GM23338 (cell line): ENCODE measurements at regions not wholly inside any gene's neighbourhood (a gene's known extent, or its start where the extent isn't known, plus 50 kb on each side); places are given as distances from the start of the nearest gene placed in this dataset.

Experiments
- ATAC-seq: fragments of 200-7000 bp; cut with Tn5 transposase; 3 replicates; pipeline ENCODE4 v1.9.1; 2020
- DNase-seq: peaks from one replicate; pipeline ENCODE4 v3.0.0-alpha.2; 2015; ENCODE audit warnings: low spot score
- H2AFZ ChIP-seq: fragments of 200-600 bp; sonication (generic); 2 replicates; pipeline ENCODE4 v1.8.0; 2016; ENCODE audit warnings: antibody characterized with exemption, mild to moderate bottlenecking, moderate library complexity
- H3F3A ChIP-seq: fragments of 200-600 bp; sonication (generic); replicated peaks from 2 replicates; pipeline ENCODE4 v1.8.0; 2017; ENCODE audit warnings: antibody characterized with exemption, mixed run types, low read depth
- H3K27ac ChIP-seq: fragments of 200-600 bp; sonication (generic); 2 replicates; pipeline ENCODE4 v1.6.1; 2016; ENCODE audit warnings: low read depth
- H3K27me3 ChIP-seq: fragments of 200-600 bp; sonication (generic); 2 replicates; pipeline ENCODE4 v1.8.0; 2016; ENCODE audit warnings: mild to moderate bottlenecking, mixed run types, moderate library complexity; ENCODE audit not compliant: insufficient read depth
- H3K36me3 ChIP-seq: fragments of 200-600 bp; sonication (generic); 2 replicates; pipeline ENCODE4 v1.8.0; 2016; ENCODE audit warnings: mild to moderate bottlenecking; ENCODE audit not compliant: insufficient read depth
- H3K4me1 ChIP-seq: fragments of 200-600 bp; sonication (generic); 2 replicates; pipeline ENCODE4 v1.8.0; 2016; ENCODE audit warnings: mild to moderate bottlenecking, moderate library complexity; ENCODE audit not compliant: insufficient read depth
- H3K4me2 ChIP-seq: fragments of 200-600 bp; sonication (generic); 2 replicates; pipeline ENCODE4 v1.7.1; 2017; ENCODE audit warnings: mixed run types
- H3K4me3 ChIP-seq: fragments of 200-600 bp; sonication (generic); 2 replicates; pipeline ENCODE4 v1.6.1; 2016; ENCODE audit warnings: mixed run types
- H3K79me2 ChIP-seq: fragments of 200-600 bp; sonication (generic); replicated peaks from 2 replicates; pipeline ENCODE4 v1.8.0; 2017; ENCODE audit warnings: mild to moderate bottlenecking; ENCODE audit not compliant: insufficient read depth
- H3K9me2 ChIP-seq: fragments of 200-600 bp; sonication (generic); 2 replicates; pipeline ENCODE4 v1.8.0; 2017; ENCODE audit not compliant: insufficient read depth
- H4K20me1 ChIP-seq: fragments of 200-600 bp; sonication (generic); replicated peaks from 2 replicates; pipeline ENCODE4 v1.8.0; 2017; ENCODE audit warnings: mild to moderate bottlenecking; ENCODE audit not compliant: insufficient read depth
- H3K27ac Mint-ChIP-seq: 2 replicates; pipeline ENCODE4 v1.8.0; 2020; ENCODE audit warnings: inconsistent platforms, mild to moderate bottlenecking, moderate library complexity, mixed read lengths
- H3K27me3 Mint-ChIP-seq: 3 replicates; pipeline ENCODE4 v1.8.0; 2022; ENCODE audit warnings: low read depth, mild to moderate bottlenecking, moderate library complexity, mixed read lengths, inconsistent platforms; ENCODE audit not compliant: insufficient read depth, poor library complexity
- H3K36me3 Mint-ChIP-seq: 3 replicates; pipeline ENCODE4 v1.8.0; 2021; ENCODE audit warnings: low read depth, mild to moderate bottlenecking, inconsistent platforms, moderate library complexity, mixed read lengths
- H3K4me1 Mint-ChIP-seq: 3 replicates; pipeline ENCODE4 v1.8.0; 2020; ENCODE audit warnings: mild to moderate bottlenecking, inconsistent platforms, mixed read lengths
- H3K4me3 Mint-ChIP-seq: 3 replicates; pipeline ENCODE4 v1.8.0; 2021; ENCODE audit warnings: moderate library complexity, mild to moderate bottlenecking, inconsistent platforms, mixed read lengths
- H3K9me3 Mint-ChIP-seq: 3 replicates; pipeline ENCODE4 v1.8.0; 2020; ENCODE audit warnings: moderate library complexity, mild to moderate bottlenecking, inconsistent platforms, mixed read lengths
- CTCF ChIP-seq, 2 experiments: fragments of 200-600 bp in 1 of 2; sonication (generic) in 1 of 2; conservative IDR thresholded peaks; 2 replicates each; pipeline versions ENCODE4 v1.5.1 to v1.6.1; 2016 to 2017; ENCODE audit warnings: antibody characterized with exemption in 2 of 2, low read depth in 2 of 2, mild to moderate bottlenecking in 2 of 2, moderate library complexity in 1 of 2
- EZH2 ChIP-seq: fragments of 200-600 bp; sonication (generic); IDR thresholded peaks from one replicate; pipeline ENCODE4 v1.8.0; 2017; ENCODE audit warnings: antibody characterized with exemption, mild to moderate bottlenecking, low read depth; ENCODE audit not compliant: unreplicated experiment
- REST ChIP-seq: IDR thresholded peaks from one replicate; pipeline ENCODE4 v1.6.1; 2018; ENCODE audit warnings: antibody characterized with exemption; ENCODE audit not compliant: unreplicated experiment
- STAT1 ChIP-seq: IDR thresholded peaks from one replicate; pipeline ENCODE4 v1.6.1; 2016; ENCODE audit warnings: antibody characterized with exemption; ENCODE audit not compliant: unreplicated experiment

- no peak overlapping the region for H3K4me3 Mint-ChIP-seq
- no peak for ATAC-seq
- H3K79me2 ChIP-seq = no peaks in the 10 kb centered on the region
Observed at GRCh38 chr6:76982476-76983199, 480.7 kb downstream of the HTR1B start.

More at GRCh38 chr6:76982476-76983199, 480.7 kb downstream of the HTR1B start:
- H3F3A ChIP-seq = no peaks in the 10 kb centered on the region
- no peaks in the 10 kb centered on the region for H3K36me3 ChIP-seq
- no peak overlapping the region for H3K27ac ChIP-seq
- H3K4me1 Mint-ChIP-seq = no peaks in the 10 kb centered on the region
- peaks cover 2% of the 10 kb centered on the region for H3K27me3 Mint-ChIP-seq
- no peak overlapping the region for H3K27ac Mint-ChIP-seq
- H3K9me2 ChIP-seq = no peaks in the 10 kb centered on the region
- DNase-seq = no peak
- H2AFZ ChIP-seq = no peak overlapping the region
- H3K36me3 Mint-ChIP-seq = no peaks in the 10 kb centered on the region
- H3K27me3 ChIP-seq = no peaks in the 10 kb centered on the region
- no peaks in the 10 kb centered on the region for H4K20me1 ChIP-seq
- no peaks in the 10 kb centered on the region for H3K4me1 ChIP-seq
- TF ChIP-seq STAT1 (no peak), EZH2 (no peak), REST (no peak), CTCF (conservative IDR thresholded peaks at IDR 0.05; ENCODE audit: low read depth in 2 of 2) (no peak)
- no peak overlapping the region for H3K4me3 ChIP-seq
- no peak overlapping the region for H3K4me2 ChIP-seq
- H3K9me3 Mint-ChIP-seq = no peaks in the 10 kb centered on the region
